Right lobe of liver (tissue), 4 donors: ENCODE measurements at regions not wholly inside any gene's neighbourhood (a gene's known extent, or its start where the extent isn't known, plus 50 kb on each side); places are given as distances from the start of the nearest gene placed in this dataset.
"Not testable (repeated sequence)": the region's sequence is repeated elsewhere in the genome, so short reads cannot be mapped to it uniquely, and the experiment has no call there.

Source experiments
- POLR2A ChIP-seq: fragments of 450-650 bp; IDR thresholded peaks from one replicate; pipeline ENCODE4 v1.6.1; 2017; ENCODE audit warnings: antibody characterized with exemption, mild to moderate bottlenecking
- TF ChIP-seq, protein P1 (sequence below), 4 donors: fragments of 200-600 bp in 3 of 4; fragments of 450-650 bp in 1 of 4; IDR thresholded peaks; one replicate each; pipeline versions ENCODE4 v1.5.1 to v1.8.0; 2016 to 2022; ENCODE audit warnings: antibody characterized with exemption in 4 of 4, mild to moderate bottlenecking in 2 of 4
- donor health status: DM: no; HTN: no; CAD: no.
- donor health status: DM: no; HTN: no; CAD: no.
- donor health status: DM: no; HTN: yes; CAD: no.

DNA sequence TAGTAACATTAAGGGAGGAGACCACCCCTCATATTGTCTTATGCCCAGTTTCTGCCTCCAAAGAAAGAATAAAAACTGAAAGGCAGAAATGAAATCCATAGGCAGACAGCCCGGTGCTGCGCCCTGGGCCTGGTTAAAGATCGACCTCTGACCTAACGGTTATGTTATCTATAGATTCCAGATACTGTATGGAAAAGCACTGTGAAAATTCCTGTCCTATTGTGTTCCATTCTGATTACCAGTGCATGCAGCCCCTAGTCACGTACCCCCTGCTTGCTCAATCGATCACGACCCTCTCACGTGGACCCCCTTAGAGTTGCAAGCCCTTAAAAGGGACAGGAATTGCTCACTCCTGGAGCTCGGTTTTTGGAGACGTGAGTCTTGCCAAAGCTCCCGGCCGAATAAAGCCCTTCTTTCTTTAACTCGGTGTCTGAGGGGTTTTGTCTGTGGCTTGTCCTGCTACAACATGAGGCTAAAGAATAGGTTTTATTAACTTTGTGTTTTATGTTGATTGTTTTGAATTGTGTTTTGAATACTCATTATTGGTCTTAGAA is 121.4 kb upstream of the XIRP2 start:
- not testable (repeated sequence) for TF ChIP-seq POLR2A
- TF ChIP-seq, protein P1, sequence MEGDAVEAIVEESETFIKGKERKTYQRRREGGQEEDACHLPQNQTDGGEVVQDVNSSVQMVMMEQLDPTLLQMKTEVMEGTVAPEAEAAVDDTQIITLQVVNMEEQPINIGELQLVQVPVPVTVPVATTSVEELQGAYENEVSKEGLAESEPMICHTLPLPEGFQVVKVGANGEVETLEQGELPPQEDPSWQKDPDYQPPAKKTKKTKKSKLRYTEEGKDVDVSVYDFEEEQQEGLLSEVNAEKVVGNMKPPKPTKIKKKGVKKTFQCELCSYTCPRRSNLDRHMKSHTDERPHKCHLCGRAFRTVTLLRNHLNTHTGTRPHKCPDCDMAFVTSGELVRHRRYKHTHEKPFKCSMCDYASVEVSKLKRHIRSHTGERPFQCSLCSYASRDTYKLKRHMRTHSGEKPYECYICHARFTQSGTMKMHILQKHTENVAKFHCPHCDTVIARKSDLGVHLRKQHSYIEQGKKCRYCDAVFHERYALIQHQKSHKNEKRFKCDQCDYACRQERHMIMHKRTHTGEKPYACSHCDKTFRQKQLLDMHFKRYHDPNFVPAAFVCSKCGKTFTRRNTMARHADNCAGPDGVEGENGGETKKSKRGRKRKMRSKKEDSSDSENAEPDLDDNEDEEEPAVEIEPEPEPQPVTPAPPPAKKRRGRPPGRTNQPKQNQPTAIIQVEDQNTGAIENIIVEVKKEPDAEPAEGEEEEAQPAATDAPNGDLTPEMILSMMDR (IDR thresholded peaks at IDR 0.05), result not testable (repeated sequence)
